Trophoblast cell (in vitro differentiated cells and primary cell): ENCODE measurements at regions not wholly inside any gene's neighbourhood (a gene's known extent, or its start where the extent isn't known, plus 50 kb on each side); places are given as distances from the start of the nearest gene placed in this dataset.

Experiments
- DNase-seq, 2 donors: peaks; one replicate each; pipeline ENCODE4 v3.0.0-alpha.2; 2016
- H2AFZ ChIP-seq: 2 replicates; pipeline ENCODE4 v1.6.1; 2013; ENCODE audit warnings: low read length, moderate library complexity, mild to moderate bottlenecking; ENCODE audit not compliant: insufficient read depth, poor library complexity
- H2AK5ac ChIP-seq: 2 replicates; pipeline ENCODE4 v1.6.1; 2013; ENCODE audit warnings: mild to moderate bottlenecking, low read length
- H2BK120ac ChIP-seq: 2 replicates; pipeline ENCODE4 v1.6.1; 2013; ENCODE audit warnings: low read length, mild to moderate bottlenecking, moderate library complexity; ENCODE audit not compliant: insufficient read depth, poor library complexity
- H2BK12ac ChIP-seq: 2 replicates; pipeline ENCODE4 v1.6.1; 2013; ENCODE audit warnings: mild to moderate bottlenecking, low read length, moderate library complexity
- H2BK5ac ChIP-seq: 2 replicates; pipeline ENCODE4 v1.6.1; 2013; ENCODE audit warnings: low read length, low read depth, moderate library complexity, mild to moderate bottlenecking; ENCODE audit not compliant: poor library complexity
- H3K14ac ChIP-seq: 2 replicates; pipeline ENCODE4 v1.6.1; 2013; ENCODE audit warnings: mild to moderate bottlenecking, low read length
- H3K18ac ChIP-seq: 2 replicates; pipeline ENCODE4 v1.6.1; 2013; ENCODE audit warnings: mild to moderate bottlenecking, low read length
- H3K23ac ChIP-seq: 2 replicates; pipeline ENCODE4 v1.6.1; 2013; ENCODE audit warnings: low read length
- H3K27ac ChIP-seq: 2 replicates; pipeline ENCODE4 v1.5.1; 2013; ENCODE audit warnings: low read depth, mild to moderate bottlenecking, inconsistent platforms, low read length, moderate library complexity
- H3K27me3 ChIP-seq: 2 replicates; pipeline ENCODE4 v1.6.1; 2013; ENCODE audit warnings: inconsistent platforms, mild to moderate bottlenecking, low read length, moderate library complexity; ENCODE audit not compliant: insufficient read depth
- H3K36me3 ChIP-seq, 2 experiments: 1 replicate in 1 of 2; 2 replicates in 1 of 2; pipeline ENCODE4 v1.6.1; 2013; ENCODE audit warnings: low read length in 2 of 2, mild to moderate bottlenecking in 2 of 2, moderate library complexity in 1 of 2; ENCODE audit not compliant: insufficient read depth in 2 of 2, control insufficient read depth in 1 of 2
- H3K4ac ChIP-seq: 2 replicates; pipeline ENCODE4 v1.6.1; 2013; ENCODE audit warnings: low read depth, mild to moderate bottlenecking, low read length, moderate library complexity
- H3K4me1 ChIP-seq, 2 experiments: 1 replicate in 1 of 2; 2 replicates in 1 of 2; pipeline ENCODE4 v1.6.1; 2013; ENCODE audit warnings: low read length in 2 of 2, mild to moderate bottlenecking in 2 of 2, moderate library complexity in 1 of 2; ENCODE audit not compliant: insufficient read depth in 2 of 2, control insufficient read depth in 1 of 2
- H3K4me2 ChIP-seq: 2 replicates; pipeline ENCODE4 v1.6.1; 2013; ENCODE audit warnings: inconsistent platforms, mild to moderate bottlenecking, low read length, moderate library complexity
- H3K4me3 ChIP-seq: 2 replicates; pipeline ENCODE4 v1.5.1; 2013; ENCODE audit warnings: mild to moderate bottlenecking, low read depth, low read length, inconsistent platforms
- H3K79me1 ChIP-seq: one replicate; pipeline ENCODE4 v1.6.1; 2013; ENCODE audit warnings: low read length
- H3K79me2 ChIP-seq: 2 replicates; pipeline ENCODE4 v1.6.1; 2013; ENCODE audit warnings: low read length, mild to moderate bottlenecking; ENCODE audit not compliant: control insufficient read depth, insufficient read depth, poor library complexity
- H3K9ac ChIP-seq: 2 replicates; pipeline ENCODE4 v1.6.1; 2013; ENCODE audit warnings: mild to moderate bottlenecking, low read length
- H3K9me3 ChIP-seq: 2 replicates; pipeline ENCODE4 v1.6.1; 2013; ENCODE audit warnings: low read depth, mild to moderate bottlenecking, control low read depth, inconsistent platforms, low read length; ENCODE audit not compliant: insufficient read depth
- H4K12ac ChIP-seq: 2 replicates; pipeline ENCODE4 v1.6.1; 2013; ENCODE audit warnings: low read depth, mild to moderate bottlenecking, low read length, moderate library complexity
- H4K8ac ChIP-seq: 2 replicates; pipeline ENCODE4 v1.6.1; 2013; ENCODE audit warnings: low read depth, mild to moderate bottlenecking, low read length, moderate library complexity
- H4K91ac ChIP-seq: one replicate; pipeline ENCODE4 v1.6.1; 2013; ENCODE audit warnings: low read depth, mild to moderate bottlenecking, low read length, moderate library complexity
- WGBS: extraction: QIAGEN DNeasy Blood & Tissue Kit; methylation state at CpG from one replicate; pipeline ENCODE4 v1.1.7; 2013; ENCODE audit warnings: missing lambda C conversion rate; ENCODE audit not compliant: insufficient read length, insufficient coverage; ENCODE audit errors: extremely low coverage; 5-methylcytosine and 5-hydroxymethylcytosine counted together

DNA sequence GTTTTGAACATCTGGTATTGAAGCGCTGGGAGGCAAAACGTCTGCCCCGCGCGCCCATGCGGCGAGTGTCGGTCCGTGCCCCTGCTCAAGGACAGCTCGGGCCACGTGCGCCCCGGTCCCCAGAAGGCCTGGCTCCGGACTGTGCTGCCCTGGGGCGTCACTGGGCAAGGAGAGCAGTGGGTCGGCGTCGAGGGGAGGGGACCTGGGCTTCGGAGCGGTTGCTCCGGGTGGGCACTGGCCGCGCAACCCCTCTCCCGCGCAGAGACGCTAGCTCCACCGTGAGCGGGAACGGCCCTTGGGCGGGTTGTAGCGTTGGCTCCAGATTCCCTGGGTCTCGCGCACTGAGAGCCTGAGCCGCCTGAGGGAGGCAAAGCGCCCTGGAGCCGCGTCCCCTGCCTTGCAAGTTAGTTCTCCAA, 304.2 kb upstream of the HSFY2 start:
- no peak overlapping the region for H2BK12ac ChIP-seq
- H3K79me2 ChIP-seq, result peaks cover 3% of the 10 kb centered on the region
- H3K4ac ChIP-seq, result no peak overlapping the region
- H3K36me3 ChIP-seq, result no peaks in the 10 kb centered on the region
- H3K79me1 ChIP-seq, result peaks cover 4% of the 10 kb centered on the region
- H2BK5ac ChIP-seq, result no peak overlapping the region
- H4K91ac ChIP-seq, result no peak overlapping the region
- no peak overlapping the region for H3K14ac ChIP-seq
- H2AK5ac ChIP-seq, result no peak overlapping the region
- no peak overlapping the region for H2BK120ac ChIP-seq
- no peak overlapping the region for H3K18ac ChIP-seq
- H3K9me3 ChIP-seq, result no peaks in the 10 kb centered on the region
- no peak overlapping the region for H3K9ac ChIP-seq
- DNase-seq, result no peak
- no peak overlapping the region for H4K8ac ChIP-seq
- H2AFZ ChIP-seq, result no peak overlapping the region
- peak overlapping the region; percentile 64 for H3K4me3 ChIP-seq
- no peak overlapping the region for H3K23ac ChIP-seq
- H3K27me3 ChIP-seq, result no peaks in the 10 kb centered on the region
- no peaks in the 10 kb centered on the region for H3K4me1 ChIP-seq
- no CpG with 5 or more reads among the region's 37 CpGs for WGBS
- peak overlapping the region; percentile 45 for H3K4me2 ChIP-seq
- no peak overlapping the region for H3K27ac ChIP-seq
- H4K12ac ChIP-seq, result no peak overlapping the region

DNA sequence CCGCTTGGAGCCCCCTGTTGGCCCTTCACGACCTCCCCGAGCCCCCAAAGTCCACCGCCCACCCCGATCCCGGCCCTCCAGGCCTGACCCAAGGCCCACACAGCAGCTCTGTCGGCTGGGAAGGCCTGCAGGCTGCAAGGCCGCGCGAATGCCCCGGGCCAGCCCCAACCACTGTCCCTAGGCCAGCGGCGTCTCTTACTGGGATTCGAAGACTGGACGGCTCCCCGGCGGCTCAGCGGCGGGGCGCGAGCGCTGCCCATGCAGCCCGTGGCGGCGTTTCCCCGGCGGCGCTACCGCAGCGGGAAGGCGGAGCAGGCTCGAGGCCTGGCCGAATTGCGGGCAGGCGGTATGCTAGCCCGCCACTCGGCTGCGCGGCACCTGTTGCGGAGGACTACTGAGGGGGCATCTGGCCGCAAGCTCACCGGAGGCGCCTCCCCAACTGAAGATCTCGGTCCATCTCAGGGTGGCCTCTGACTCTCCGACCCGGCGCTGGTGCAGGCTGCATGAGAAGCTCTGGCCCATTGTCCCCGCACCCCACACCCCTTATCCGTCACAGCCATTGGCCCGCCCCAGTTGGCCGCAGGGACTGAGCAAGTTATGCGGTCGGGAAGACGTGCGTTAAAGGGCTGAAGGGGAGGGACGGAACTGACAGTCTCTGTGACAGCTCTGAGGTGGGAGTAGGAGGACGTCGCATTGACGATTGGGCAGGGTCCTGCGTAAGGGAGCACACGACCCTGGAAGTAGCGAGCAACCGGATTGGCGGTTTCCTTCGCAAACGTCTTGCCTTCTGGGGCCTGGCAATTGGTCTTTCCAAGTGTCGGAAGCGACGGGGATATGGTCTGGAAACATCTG, 303.5 kb upstream of the HSFY2 start:
- peak overlapping the region; percentile 45 for H3K4me2 ChIP-seq
- no peak overlapping the region for H2BK12ac ChIP-seq
- no peaks in the 10 kb centered on the region for H3K9me3 ChIP-seq
- H2AK5ac ChIP-seq, result no peak overlapping the region
- no peak overlapping the region for H3K9ac ChIP-seq
- no peak overlapping the region for H3K14ac ChIP-seq
- H3K79me2 ChIP-seq, result peaks cover 3% of the 10 kb centered on the region
- H3K4me1 ChIP-seq, result no peaks in the 10 kb centered on the region
- H3K4me3 ChIP-seq, result peak overlapping the region; percentile 64
- no peak overlapping the region for H4K91ac ChIP-seq
- H4K8ac ChIP-seq, result peak overlapping the region; percentile 28
- no peaks in the 10 kb centered on the region for H3K36me3 ChIP-seq
- no peak overlapping the region for H2AFZ ChIP-seq
- no peak overlapping the region for H2BK120ac ChIP-seq
- H3K4ac ChIP-seq, result no peak overlapping the region
- no peak overlapping the region for H3K27ac ChIP-seq
- H3K18ac ChIP-seq, result no peak overlapping the region
- DNase-seq, result no peak
- WGBS, result no CpG with 5 or more reads among the region's 69 CpGs
- no peak overlapping the region for H2BK5ac ChIP-seq
- H3K79me1 ChIP-seq, result peaks cover 4% of the 10 kb centered on the region
- no peaks in the 10 kb centered on the region for H3K27me3 ChIP-seq
- no peak overlapping the region for H4K12ac ChIP-seq
- no peak overlapping the region for H3K23ac ChIP-seq

DNA sequence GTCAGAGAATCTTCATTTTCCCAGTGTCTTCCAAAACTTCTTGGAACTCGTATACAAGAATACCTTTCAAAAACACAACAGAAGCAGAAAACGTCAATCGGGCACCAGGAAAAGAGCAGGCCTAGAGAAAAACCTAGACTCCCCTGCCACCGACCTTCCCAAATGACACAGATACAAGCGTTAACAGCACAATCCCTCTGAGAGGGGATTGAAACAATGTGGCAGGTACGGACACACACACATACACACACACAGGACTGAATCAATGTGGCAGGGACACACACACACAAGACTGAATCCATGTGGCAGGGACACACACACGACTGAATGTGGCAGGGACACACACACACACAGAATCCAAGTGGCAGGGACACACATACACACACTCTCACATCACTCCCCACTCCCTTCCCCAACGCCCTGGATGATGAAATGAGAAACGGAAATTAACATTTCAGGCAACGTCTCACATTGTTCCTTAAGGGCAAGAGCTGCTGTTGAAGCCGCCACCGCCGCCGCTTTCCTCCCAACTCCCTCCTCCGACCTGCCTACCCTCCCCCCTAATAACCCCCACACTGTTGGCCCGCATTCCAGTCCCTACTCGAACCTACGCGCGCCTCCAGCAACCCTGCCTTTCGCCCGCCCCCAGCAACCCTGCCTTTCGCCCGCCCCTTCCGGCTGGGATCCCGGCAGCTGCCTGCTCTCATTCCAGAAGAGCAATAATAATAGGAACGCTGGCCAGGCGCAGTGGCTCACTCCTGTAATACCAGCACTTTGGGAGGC, 302.1 kb upstream of the HSFY2 start:
- Histone ChIP-seq H3K9ac (peak overlapping the region; percentile 24), H2BK12ac (peak overlapping the region; percentile 74), H3K23ac (no peak overlapping the region), H2BK5ac (peak overlapping the region; percentile 95), H3K79me2 (peaks cover 3% of the 10 kb centered on the region), H3K27me3 (no peaks in the 10 kb centered on the region), H3K18ac (peak overlapping the region; percentile 91), H4K12ac (peak overlapping the region; percentile 7), H3K4me3 (peak overlapping the region; percentile 63), H3K27ac (peak overlapping the region; percentile 68), H2BK120ac (peak overlapping the region; percentile 80), H3K4ac (peak overlapping the region; percentile 12), H4K91ac (peak overlapping the region; percentile 89), H2AK5ac (no peak overlapping the region), H3K4me2 (peak overlapping the region; percentile 66), H3K9me3 (no peaks in the 10 kb centered on the region), H3K36me3 (no peaks in the 10 kb centered on the region), H4K8ac (peak overlapping the region; percentile 91), H3K14ac (peak overlapping the region; percentile 92), H2AFZ (peak overlapping the region; percentile 71), H3K79me1 (peaks cover 4% of the 10 kb centered on the region), H3K4me1 (no peaks in the 10 kb centered on the region)
- WGBS, result no CpG with 5 or more reads among the region's 28 CpGs
- DNase-seq, result peak in 1 of 2 donors; percentile 66

GRCh38 chrY:19067435-19067834, 293.9 kb upstream of the HSFY2 start:
- Histone ChIP-seq H2AK5ac (no peak overlapping the region), H3K14ac (no peak overlapping the region), H3K9ac (no peak overlapping the region), H3K4me3 (no peak overlapping the region), H3K79me2 (no peaks in the 10 kb centered on the region), H4K12ac (no peak overlapping the region), H3K27me3 (no peaks in the 10 kb centered on the region), H4K91ac (no peak overlapping the region), H4K8ac (no peak overlapping the region), H3K4me2 (no peak overlapping the region), H3K4me1 (peaks cover 0 to 3% of the 10 kb centered on the region in 2 experiments), H3K9me3 (no peaks in the 10 kb centered on the region), H3K36me3 (peaks cover 0 to 2% of the 10 kb centered on the region in 2 experiments), H2BK120ac (no peak overlapping the region), H2BK5ac (no peak overlapping the region), H3K79me1 (no peaks in the 10 kb centered on the region), H2AFZ (no peak overlapping the region), H3K27ac (no peak overlapping the region), H3K18ac (no peak overlapping the region), H3K23ac (no peak overlapping the region), H3K4ac (no peak overlapping the region), H2BK12ac (no peak overlapping the region)
- DNase-seq, result no peak
